ENCODE measurements at regions not wholly inside any gene's neighbourhood (a gene's known extent, or its start where the extent isn't known, plus 50 kb on each side); places are given as distances from the start of the nearest gene placed in this dataset.

DNA sequence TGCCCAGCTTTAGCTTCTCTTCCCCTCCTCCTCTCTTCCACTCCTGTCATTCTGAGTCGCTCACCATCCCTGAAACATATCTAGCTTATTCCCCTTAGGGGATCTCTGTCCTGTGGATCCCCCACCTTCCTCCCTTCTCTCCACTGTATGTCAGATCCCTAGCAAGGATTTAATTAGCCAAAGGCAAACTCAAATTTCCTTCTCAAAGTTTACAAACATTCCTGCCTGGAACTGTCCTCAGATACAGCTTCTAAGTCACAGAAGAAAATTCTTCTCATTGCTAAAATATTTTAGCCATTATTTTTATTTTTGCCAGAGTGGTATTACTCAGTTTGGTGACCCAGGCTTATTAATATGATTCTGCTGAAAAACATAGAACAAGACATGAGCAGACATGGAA lies 315.3 kb downstream of the CYP26B1 start:
- Histone ChIP-seq H2AFZ (ENCODE audit: low read length) (no peak overlapping the region), H2BK5ac (ENCODE audit: low read depth, low read length) (no peak overlapping the region), H3K79me1 (ENCODE audit: low read depth, low read length) (no peaks in the 10 kb centered on the region), H3K27ac (ENCODE audit: low read depth, low read length) (no peak overlapping the region), H3K14ac (ENCODE audit: insufficient read length) (no peak overlapping the region), H3K36me3 (ENCODE audit: control insufficient read depth in 2 of 4, insufficient read depth in 4 of 4, low read length in 3 of 4) (no peaks in the 10 kb centered on the region; a peak in 1 of 8 replicates), H3K9ac (replicated peaks in 1 of 4; ENCODE audit: extremely low read depth in 1 of 4, low read depth in 3 of 4, low read length in 3 of 4) (no peak overlapping the region), H4K91ac (replicated peaks; ENCODE audit: insufficient read length, low read length) (no peak overlapping the region), H2BK120ac (replicated peaks; ENCODE audit: low read depth, low read length) (no peak overlapping the region), H3K23ac (ENCODE audit: insufficient read length) (no peak overlapping the region), H3K18ac (ENCODE audit: extremely low read depth, low read length) (no peak overlapping the region), H3K27me3 (replicated peaks in 1 of 4; ENCODE audit: control insufficient read depth in 3 of 4, extremely low read depth in 1 of 4, insufficient read depth in 3 of 4, low read length in 3 of 4) (no peaks in the 10 kb centered on the region), H3K4ac (replicated peaks; ENCODE audit: insufficient read length, low read depth, low read length) (no peak overlapping the region), H4K5ac (ENCODE audit: insufficient read length, low read depth, low read length) (no peak overlapping the region), H2BK15ac (ENCODE audit: low read length) (no peak overlapping the region), H3K4me1 (replicated peaks in 1 of 4; ENCODE audit: control insufficient read depth in 3 of 4, insufficient read depth in 4 of 4, low read length in 3 of 4) (no peaks in the 10 kb centered on the region), H4K20me1 (replicated peaks in 1 of 2; ENCODE audit: control insufficient read depth in 1 of 2, insufficient read depth in 2 of 2, low read length in 2 of 2) (peaks cover 0 to 2% of the 10 kb centered on the region in 2 experiments), H2BK12ac (ENCODE audit: low read depth, low read length) (no peak overlapping the region), H3K23me2 (ENCODE audit: low read depth, low read length) (peaks cover 5% of the 10 kb centered on the region; the same call in 1 of the 2 replicates), H3K4me3 (ENCODE audit: extremely low read depth in 1 of 4, insufficient read depth in 2 of 4, low read depth in 3 of 4, low read length in 4 of 4) (no peak overlapping the region), H4K8ac (ENCODE audit: extremely low read depth, insufficient read depth, low read length) (no peak overlapping the region), H3K79me2 (ENCODE audit: control insufficient read depth in 1 of 2, insufficient read depth in 2 of 2, low read length in 2 of 2) (no peaks in the 10 kb centered on the region), H3K56ac (replicated peaks; ENCODE audit: insufficient read length, low read depth, low read length) (no peak overlapping the region), H3K9me3 (ENCODE audit: insufficient read depth in 2 of 2, low read depth in 1 of 2, low read length in 1 of 2) (no peaks in the 10 kb centered on the region), H2AK5ac (ENCODE audit: low read depth, low read length) (no peak overlapping the region), H2BK20ac (ENCODE audit: low read length) (no peak overlapping the region), H3K4me2 (ENCODE audit: insufficient read depth in 1 of 2, low read depth in 2 of 2, low read length in 2 of 2) (no peak overlapping the region)
- POLR2A ChIA-PET (ENCODE audit: partially characterized antibody), result no interaction called here
- DNase-seq (ENCODE audit: low read depth in 1 of 2, low spot score in 2 of 2), result no peak
- no peak for FAIRE-seq
- CTCF ChIA-PET (ENCODE audit: partially characterized antibody), result interaction anchor here (1.7 kb wide), 1 partner anchor 33 kb away, joined by 4 read pairs; no protein-coding TSS in a partner anchor
- WGBS, 2 experiments (ENCODE audit: extremely low coverage in 1 of 2, insufficient coverage in 1 of 2, insufficient read length in 1 of 2, insufficient replicate concordance in 2 of 2, low coverage in 1 of 2, low lambda C conversion rate in 2 of 2, missing lambda C conversion rate in 1 of 2), result 92% methylated on average over 1 of the region's 1 CpG; no CpG with 5 or more reads in 1 of the 2 experiments
- TF ChIP-seq SIN3A (conservative IDR thresholded peaks at IDR 0.05 in 1 of 2, IDR thresholded peaks at IDR 0.05 in 1 of 2; ENCODE audit: low read depth in 1 of 2, low read length in 2 of 2), result no peak
- TF ChIP-seq BRCA1 (IDR thresholded peaks at IDR 0.05; ENCODE audit: low read depth, low read length), result no peak
- TF ChIP-seq JUN (IDR thresholded peaks at IDR 0.05; ENCODE audit: low read depth, low read length), result no peak
- TF ChIP-seq BACH1 (IDR thresholded peaks at IDR 0.05; ENCODE audit: low read length), result no peak
- TF ChIP-seq CBX8 (IDR thresholded peaks at IDR 0.05; ENCODE audit: borderline replicate concordance, low read depth, low read length), result no peak
- no peak for TF ChIP-seq RXRA (IDR thresholded peaks at IDR 0.05; ENCODE audit: insufficient read depth, low read depth, low read length)
- no peak for TF ChIP-seq NRF1 (IDR thresholded peaks at IDR 0.05; ENCODE audit: low read depth, low read length)
- TF ChIP-seq EGR1 (IDR thresholded peaks at IDR 0.05; ENCODE audit: borderline replicate concordance, low read depth, low read length), result no peak
- no peak for TF ChIP-seq NANOG (IDR thresholded peaks at IDR 0.05; ENCODE audit: insufficient read depth, low read depth, low read length, poor library complexity, severe bottlenecking)
- TF ChIP-seq EZH2 (IDR thresholded peaks at IDR 0.05; ENCODE audit: low read depth, low read length, severe bottlenecking), result no peak
- TF ChIP-seq CHD2 (IDR thresholded peaks at IDR 0.05; ENCODE audit: low read length), result no peak
- TF ChIP-seq, protein P1, sequence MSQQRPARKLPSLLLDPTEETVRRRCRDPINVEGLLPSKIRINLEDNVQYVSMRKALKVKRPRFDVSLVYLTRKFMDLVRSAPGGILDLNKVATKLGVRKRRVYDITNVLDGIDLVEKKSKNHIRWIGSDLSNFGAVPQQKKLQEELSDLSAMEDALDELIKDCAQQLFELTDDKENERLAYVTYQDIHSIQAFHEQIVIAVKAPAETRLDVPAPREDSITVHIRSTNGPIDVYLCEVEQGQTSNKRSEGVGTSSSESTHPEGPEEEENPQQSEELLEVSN (IDR thresholded peaks at IDR 0.05), result no peak
